HG02938 (cell line): ENCODE measurements at regions not wholly inside any gene's neighbourhood (a gene's known extent, or its start where the extent isn't known, plus 50 kb on each side); places are given as distances from the start of the nearest gene placed in this dataset.

Experiments
- ATAC-seq: cut with Tn5 transposase; IDR thresholded peaks from one replicate; pipeline ENCODE4 v1.9.1; 2021; ENCODE audit warnings: mild to moderate bottlenecking, moderate library complexity; ENCODE audit not compliant: unreplicated experiment

GRCh38 chr13:74687442-74688182 is 553.4 kb upstream of the KLF12 start:
- ATAC-seq, result no peak

GRCh38 chr13:74683411-74683810 is 549.2 kb upstream of the KLF12 start:
- no peak for ATAC-seq

- ATAC-seq, result no peak
These were observed 548.5 kb upstream of the KLF12 start for GRCh38 chr13:74682746-74683145.

- ATAC-seq, result no peak
These were observed 547.7 kb upstream of the KLF12 start for GRCh38 chr13:74681891-74682290.

GRCh38 chr13:74678308-74678965 is 544.2 kb upstream of the KLF12 start:
- no peak for ATAC-seq

GRCh38 chr13:74675972-74676371 is 541.8 kb upstream of the KLF12 start:
- ATAC-seq, result no peak

GRCh38 chr13:74675182-74675581 is 541.0 kb upstream of the KLF12 start:
- ATAC-seq, result no peak

- ATAC-seq, result no peak
These were observed 540.5 kb upstream of the KLF12 start for GRCh38 chr13:74674720-74675119.

- no peak for ATAC-seq
These were observed 534.9 kb upstream of the KLF12 start for GRCh38 chr13:74669149-74669548.

- no peak for ATAC-seq
These were observed 533.5 kb upstream of the KLF12 start for GRCh38 chr13:74667656-74668203.

GRCh38 chr13:74662905-74663304 is 528.7 kb upstream of the KLF12 start:
- ATAC-seq, result no peak

GRCh38 chr13:74661851-74662250 is 527.6 kb upstream of the KLF12 start:
- no peak for ATAC-seq

- ATAC-seq, result no peak
These were observed 523.6 kb upstream of the KLF12 start for GRCh38 chr13:74657765-74658164.

- ATAC-seq, result no peak
These were observed 516.9 kb upstream of the KLF12 start for GRCh38 chr13:74651121-74651520.

GRCh38 chr13:74647991-74648390 is 513.8 kb upstream of the KLF12 start:
- no peak for ATAC-seq

- ATAC-seq, result no peak
These were observed 513.0 kb upstream of the KLF12 start for GRCh38 chr13:74647211-74647610.

GRCh38 chr13:74646091-74646490 is 511.9 kb upstream of the KLF12 start:
- no peak for ATAC-seq

- no peak for ATAC-seq
These were observed 511.4 kb upstream of the KLF12 start for GRCh38 chr13:74645586-74645985.

- no peak for ATAC-seq
These were observed 510.0 kb upstream of the KLF12 start for GRCh38 chr13:74644229-74644628.

GRCh38 chr13:74641586-74641985 is 507.4 kb upstream of the KLF12 start:
- ATAC-seq, result no peak

- no peak for ATAC-seq
These were observed 499.5 kb upstream of the KLF12 start for GRCh38 chr13:74633734-74634133.

GRCh38 chr13:74629985-74630384 is 495.8 kb upstream of the KLF12 start:
- no peak for ATAC-seq
